ENCODE measurements at regions not wholly inside any gene's neighbourhood (a gene's known extent, or its start where the extent isn't known, plus 50 kb on each side); places are given as distances from the start of the nearest gene placed in this dataset.

GRCh38 chr12:124689631-124690030, 122.2 kb upstream of the NCOR2 start:
- TF ChIP-seq, protein P1, sequence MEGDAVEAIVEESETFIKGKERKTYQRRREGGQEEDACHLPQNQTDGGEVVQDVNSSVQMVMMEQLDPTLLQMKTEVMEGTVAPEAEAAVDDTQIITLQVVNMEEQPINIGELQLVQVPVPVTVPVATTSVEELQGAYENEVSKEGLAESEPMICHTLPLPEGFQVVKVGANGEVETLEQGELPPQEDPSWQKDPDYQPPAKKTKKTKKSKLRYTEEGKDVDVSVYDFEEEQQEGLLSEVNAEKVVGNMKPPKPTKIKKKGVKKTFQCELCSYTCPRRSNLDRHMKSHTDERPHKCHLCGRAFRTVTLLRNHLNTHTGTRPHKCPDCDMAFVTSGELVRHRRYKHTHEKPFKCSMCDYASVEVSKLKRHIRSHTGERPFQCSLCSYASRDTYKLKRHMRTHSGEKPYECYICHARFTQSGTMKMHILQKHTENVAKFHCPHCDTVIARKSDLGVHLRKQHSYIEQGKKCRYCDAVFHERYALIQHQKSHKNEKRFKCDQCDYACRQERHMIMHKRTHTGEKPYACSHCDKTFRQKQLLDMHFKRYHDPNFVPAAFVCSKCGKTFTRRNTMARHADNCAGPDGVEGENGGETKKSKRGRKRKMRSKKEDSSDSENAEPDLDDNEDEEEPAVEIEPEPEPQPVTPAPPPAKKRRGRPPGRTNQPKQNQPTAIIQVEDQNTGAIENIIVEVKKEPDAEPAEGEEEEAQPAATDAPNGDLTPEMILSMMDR (IDR thresholded peaks at IDR 0.05; ENCODE audit: low read depth, low read length, poor library complexity, severe bottlenecking) = no peak
- no peak for TF ChIP-seq EZH2phosphoT487 (IDR thresholded peaks at IDR 0.05; ENCODE audit: borderline replicate concordance, low read length)

Data from DOHH2 (cell line).